Islet of Langerhans (tissue), 1 donor: ENCODE measurements at regions not wholly inside any gene's neighbourhood (a gene's known extent, or its start where the extent isn't known, plus 50 kb on each side); places are given as distances from the start of the nearest gene placed in this dataset.
"Not testable (repeated sequence)": the region's sequence is repeated elsewhere in the genome, so short reads cannot be mapped to it uniquely, and the experiment has no call there.

Experiments used
- FAIRE-seq: peaks from one replicate; lab custom pipeline; 2011; peaks lifted over from hg19 to GRCh38; lab: Jason Lieb, UNC

DNA sequence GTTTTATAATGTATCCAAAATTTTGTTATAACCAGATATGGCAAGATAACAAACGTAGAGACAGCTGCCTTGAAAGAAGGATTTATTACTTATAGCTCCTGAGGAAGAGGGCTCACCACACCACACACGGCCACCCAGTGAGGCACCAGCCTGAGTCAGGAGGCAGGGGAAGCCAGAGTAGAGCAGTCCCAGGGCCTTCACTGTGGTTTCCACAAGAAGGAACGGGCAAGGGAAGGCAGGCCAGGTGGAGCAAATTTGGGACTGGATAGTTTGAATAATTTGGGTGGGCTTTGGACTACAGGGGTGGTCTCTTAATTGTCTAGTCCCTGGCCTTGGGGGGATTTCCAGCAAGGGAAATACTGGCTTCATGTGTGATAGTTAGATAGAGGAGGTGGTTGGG, 72.5 kb downstream of the RRAGC start:
- no peak for FAIRE-seq

DNA sequence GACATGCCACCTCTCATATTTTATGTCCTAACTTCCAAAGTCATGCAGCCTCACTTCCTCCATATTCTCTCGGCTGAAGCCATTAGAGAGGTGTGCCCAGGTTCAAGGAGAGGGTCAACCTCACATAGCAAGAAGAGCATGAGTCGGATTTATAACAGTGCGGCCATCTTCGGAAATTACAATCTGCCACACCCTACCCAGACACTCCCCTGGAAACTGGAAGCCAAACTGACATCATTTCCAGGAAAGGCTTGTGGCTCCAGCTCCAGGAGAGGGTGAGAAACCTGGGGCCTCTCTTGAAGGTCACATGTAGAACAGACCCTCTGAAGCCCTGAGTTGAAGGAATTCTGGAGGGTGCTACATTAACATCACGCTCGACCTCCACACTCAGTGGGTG, 73.5 kb downstream of the RRAGC start:
- FAIRE-seq = no peak

DNA sequence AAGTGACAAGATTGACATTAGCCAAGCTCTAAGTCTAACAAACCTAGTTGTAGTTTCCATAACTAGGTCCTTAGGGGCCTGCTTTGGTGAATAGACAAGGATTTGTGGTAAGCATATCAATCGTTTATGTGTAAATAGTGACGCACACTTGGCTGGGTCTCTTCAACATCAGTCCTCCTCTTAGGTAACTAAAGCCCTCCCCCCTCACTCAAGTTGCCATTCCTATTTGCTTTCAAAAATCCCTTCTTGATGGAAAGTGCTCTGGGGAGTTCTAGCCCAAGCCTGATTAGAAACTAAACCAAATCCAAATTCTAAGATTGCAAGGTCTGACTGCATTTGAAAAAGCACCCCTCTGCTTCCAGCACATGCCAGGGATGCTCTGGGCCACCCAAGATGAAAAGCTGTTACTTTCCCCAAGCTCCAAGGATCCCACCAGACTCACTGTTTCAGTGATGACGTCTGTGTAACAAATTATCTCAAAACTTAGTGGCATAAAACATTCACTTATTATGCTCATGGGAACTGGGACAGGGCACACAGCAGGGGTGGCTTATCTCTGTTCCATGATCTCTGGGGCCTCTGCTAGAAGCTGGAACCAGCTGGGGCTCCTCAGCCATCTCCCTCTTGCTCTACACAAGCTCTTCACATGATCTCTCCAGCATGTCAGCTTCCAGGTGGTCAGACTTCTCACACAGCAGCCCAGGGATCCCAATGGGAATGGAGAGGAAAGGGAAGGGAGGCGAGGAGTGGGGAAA, 74.1 kb downstream of the RRAGC start:
- FAIRE-seq = no peak

DNA sequence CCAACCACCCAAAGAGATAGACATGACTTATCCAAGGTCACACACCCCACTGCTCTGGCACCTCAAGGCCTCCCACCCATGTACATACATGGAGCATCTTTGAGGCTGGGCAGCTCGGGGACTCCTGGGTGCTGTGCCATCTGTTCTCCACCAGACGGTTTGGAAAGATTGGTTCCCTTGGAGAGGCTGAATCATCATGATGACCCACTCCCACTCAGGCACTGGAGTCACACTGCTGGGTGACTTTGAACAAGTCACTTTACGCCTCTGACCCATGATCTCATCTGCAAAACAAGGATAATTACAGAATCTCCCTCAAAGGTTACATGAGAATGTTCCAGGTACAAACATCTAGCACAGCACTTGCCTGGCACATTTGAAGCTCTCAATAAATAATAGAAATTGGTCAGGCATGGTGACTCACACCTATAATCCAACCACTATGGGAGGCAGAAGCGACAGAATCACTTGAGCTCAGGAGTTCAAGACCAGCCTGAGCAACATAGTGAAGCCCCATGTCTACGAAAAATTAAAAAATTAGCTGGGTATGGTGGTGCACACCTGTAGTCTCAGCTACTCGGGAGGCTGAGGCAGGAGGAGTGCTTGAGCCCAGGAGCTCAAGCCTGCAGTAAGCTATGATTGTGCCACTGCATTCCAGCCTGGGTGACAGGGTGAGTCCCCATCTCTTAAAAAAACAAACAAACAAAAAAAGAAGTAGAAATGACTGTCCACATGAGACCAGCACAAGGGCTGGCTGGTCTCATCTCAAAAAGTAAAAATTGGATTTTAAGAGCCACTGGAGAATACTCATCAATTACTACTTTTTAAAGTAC, 74.9 kb downstream of the RRAGC start:
- FAIRE-seq = no peak

DNA sequence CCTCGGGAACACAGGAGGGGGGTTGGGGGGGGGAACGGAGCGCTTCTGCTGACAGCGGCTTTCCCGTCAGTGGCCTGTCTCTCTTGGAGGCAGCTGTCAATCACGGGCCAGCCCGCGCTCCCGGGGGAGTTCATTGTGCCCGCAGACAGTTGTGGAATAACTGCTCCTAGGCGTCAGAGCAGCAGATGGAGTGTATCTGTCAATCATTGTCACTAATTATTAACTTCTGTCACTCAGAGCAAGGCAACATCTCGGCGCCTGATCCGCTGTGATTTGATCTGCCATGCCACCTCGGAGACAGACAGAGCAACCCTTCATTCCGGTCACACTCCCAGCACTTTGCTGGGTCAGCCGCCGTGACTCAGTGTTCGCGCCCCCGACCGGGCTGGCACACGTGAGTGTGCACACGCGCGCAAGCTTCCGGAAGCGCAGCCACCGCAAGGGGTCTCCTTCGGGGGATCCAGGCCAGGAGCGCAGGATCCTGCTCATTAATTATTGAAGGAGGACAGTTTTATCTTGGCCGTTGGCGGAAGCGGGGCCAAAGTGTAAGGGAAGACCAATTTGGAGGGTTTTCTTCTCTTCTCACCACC, 75.8 kb downstream of the RRAGC start:
- no peak for FAIRE-seq

DNA sequence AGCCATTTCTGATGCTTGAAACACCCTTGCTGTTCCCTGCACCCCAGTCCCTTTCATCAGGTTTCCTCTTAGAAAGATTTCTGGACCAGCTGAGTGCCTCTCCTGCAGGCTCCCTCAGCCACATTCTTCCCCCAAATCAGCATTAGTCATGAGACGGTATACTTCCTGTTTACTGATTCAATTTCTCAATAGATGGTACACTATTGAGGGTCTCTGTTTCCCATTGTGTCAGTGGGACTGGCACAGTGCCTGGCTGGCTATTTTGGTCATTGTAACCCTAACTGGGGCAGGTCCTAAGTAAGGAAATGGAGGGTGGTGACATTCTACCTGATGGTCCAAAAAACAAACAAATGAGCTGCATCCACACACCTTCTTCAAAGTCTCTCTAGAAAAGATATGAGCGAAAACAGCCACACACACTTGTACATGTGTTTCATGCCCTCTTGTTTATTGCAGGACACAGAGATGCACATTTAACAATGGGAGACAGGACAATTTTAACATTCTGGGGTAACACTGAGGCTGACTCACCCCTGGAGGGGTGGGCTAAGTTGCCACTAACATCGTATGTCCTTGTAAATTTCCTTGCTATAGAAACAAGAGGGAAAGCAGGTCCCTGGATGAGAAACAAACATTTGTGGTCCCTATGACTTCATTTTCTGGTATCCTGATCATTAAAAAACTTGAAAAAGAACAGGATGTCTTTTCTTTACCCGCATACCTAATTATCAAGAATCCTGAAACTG, 77.5 kb downstream of the RRAGC start:
- no peak for FAIRE-seq

DNA sequence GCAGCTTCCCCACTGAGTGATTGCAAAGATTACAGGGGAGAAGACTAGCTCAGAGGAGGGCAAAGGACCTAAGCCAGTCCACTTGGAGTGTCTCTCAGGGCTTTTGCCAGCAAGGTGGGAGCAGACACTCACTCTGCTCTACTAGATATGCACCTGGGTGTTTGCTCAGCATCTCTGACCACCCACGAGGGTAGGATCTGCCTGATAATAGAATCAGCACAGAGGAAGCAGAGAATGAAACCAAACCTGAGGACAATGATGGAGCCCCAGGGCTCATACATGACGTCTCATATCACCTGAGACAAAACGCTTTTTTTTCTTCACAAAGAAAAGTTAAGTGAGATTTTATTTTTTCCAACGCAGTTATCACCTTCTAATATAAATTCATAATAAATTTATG, 79.4 kb downstream of the RRAGC start:
- FAIRE-seq = no peak

DNA sequence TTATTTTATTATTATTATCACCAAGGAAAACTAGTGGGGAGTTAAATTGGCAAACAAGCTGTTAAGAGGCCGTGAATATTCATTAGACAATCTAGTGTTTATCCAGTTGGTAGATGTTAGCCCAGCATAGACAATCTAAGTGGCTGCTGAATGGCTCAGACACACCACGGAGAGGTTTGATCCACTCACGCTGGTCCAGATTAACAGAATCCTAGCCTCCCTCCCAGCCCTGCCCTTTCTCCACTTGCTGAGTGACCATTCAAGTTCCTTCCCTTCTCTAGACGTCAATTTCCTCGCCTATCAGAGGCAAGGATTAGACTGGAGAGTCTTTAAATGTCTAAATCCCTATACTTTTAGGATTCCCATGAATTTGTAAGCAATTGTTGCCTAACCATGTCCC, 80.1 kb downstream of the RRAGC start:
- no peak for FAIRE-seq

DNA sequence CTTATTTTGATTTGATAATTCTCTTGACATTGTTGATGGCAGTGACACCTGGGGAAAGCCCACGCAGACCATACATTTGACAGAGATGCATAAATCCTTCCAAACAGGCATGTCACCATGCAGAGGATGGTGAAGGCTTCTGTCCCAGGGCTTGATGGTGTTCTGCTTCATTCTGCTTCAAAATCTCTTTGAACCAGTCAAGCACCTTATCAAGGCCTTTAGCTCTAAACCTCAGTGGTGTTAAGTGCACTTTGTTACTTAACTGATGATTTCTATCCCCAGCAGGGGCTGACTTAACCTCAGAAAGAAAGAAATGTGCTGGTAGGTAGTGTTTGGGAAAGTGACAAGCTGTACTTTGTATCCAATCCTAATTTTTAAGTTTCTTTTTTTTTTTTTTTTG, 81.1 kb downstream of the RRAGC start:
- FAIRE-seq = no peak

DNA sequence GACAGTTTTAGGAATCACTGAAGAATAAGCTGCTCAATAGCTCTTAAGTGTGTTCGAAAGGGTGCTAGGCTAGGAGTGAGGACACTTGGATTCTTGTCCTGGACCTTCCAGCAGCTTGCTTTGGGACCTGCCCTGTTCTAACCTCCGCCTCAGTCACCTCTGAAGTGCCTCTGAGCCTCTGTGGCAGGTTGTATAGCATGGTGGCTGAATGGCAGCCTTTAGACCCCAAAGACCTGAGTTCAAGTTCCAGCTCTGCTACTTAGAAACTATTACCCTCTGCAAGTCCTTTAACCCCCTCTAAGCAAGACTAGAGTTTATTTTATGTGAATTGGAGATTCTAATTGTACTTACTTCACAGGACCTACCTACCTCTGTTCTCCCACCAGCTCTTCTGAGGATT, 81.5 kb downstream of the RRAGC start:
- no peak for FAIRE-seq

DNA sequence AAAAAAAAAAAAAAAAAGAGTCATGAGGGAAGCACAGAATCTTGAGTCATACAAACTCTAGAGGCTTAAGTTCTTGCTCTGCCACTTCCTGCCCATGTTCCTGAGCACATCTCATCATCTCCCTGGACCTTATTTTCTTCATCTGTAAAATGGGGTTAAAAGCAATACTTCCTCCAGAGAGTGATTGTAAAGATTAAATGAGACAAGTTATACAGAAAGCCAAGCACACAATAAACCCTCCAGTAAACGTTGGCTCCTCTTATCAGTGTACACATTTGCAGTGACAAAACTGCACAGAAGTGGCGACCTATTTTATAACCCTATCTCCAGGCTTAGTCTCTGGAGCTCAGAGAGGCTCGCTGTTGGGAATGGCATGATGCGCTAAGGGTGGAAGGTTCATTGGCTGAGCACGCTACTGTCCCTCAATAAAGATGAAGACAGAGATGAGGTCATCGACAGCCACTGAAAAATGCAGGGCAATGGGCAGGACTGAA, 82.1 kb downstream of the RRAGC start:
- no peak for FAIRE-seq

DNA sequence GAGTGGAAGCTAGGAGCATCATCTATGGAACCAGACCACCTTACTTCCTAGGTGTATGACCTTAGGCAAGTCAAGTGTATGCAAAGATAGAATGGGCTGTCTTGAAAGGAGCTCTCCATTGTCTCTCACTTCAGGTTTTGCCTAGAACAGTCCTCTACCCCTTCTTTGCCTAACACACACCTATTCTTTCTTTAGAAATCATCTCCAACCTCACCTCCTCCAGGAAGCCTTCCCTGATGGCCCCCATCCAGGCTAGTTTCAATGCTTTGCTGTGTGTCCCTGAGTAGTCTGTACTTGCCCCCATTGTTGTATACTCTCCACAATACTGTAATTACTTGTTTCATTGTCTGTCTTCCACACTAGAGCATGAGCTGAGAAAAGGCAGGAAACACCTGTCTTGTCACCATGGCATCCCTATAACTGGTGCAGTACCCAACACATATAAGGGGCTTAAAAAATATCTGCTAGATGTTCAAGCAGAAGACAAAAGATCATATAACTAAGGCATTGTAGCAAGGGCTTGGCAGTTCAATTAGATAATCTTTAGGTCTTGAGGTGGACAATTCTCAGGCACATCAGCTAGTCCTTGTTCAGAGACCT, 83.0 kb downstream of the RRAGC start:
- no peak for FAIRE-seq

DNA sequence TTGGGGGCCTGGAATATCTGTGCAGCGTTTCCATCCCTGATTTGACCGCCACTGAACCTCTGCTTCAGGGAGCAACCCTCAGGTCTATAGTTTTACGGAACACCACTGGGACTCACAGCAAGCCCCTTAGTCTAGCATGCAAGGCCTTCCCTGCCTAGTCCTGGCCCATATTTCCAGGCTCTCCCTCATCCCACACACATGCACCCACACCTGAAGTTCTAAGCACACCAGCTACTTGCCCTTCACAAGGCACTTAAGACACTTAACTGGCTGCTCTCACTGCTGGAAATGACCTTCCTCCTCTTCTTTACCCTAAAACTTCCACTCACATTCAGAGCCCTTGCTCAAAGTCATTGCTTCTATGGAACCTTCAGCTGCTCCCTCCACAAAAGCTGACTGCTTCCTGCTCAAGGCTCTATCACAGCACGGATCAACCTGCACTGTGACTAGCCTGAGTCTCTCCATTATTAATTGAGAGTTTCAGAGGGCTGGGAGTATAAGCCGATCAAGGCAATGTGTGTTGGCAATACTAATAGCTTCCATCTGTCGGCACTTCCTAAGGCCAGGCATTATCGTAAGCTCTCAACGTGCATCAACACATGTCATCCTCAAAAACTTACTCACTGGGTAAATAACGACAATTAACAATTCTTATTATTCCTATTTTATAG, 84.3 kb downstream of the RRAGC start:
- no peak for FAIRE-seq

DNA sequence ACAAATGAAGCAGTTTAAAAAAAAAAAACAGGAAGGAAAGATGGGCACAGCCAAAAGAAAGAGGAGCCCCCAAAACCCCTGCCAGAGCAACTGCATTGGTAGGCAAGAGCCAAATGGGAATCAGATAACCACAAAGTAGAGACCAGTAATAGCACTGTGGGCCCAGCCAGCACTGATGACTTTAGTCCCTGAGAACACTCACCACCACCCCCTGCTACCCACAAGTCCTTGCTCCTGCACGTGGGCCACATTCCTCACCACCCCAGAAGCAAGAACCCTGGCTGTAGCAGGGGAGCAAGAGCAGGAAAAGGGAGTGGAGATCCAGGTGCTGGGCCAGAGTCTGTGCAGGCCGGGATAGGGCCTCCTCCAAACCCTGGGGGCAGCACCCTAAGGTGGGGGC, 86.1 kb downstream of the RRAGC start:
- FAIRE-seq = no peak

DNA sequence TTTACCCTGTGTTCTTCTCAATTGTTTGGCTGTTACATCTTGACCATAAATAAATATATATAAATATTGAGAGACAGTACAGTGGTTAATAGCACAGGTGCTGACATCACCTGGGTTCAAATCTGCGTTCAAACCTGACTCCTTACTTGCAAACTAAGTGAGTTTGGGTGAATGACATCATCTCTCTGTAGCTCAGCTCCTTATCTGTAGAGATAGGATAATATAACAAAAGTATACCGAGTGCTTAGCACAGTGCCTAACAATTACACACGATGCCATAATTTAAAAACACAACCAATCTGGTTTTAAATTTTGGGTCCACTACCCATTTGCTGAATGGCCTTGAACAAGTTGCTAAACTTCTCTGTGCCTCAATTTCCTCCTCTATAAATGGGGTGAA, 86.6 kb downstream of the RRAGC start:
- no peak for FAIRE-seq

DNA sequence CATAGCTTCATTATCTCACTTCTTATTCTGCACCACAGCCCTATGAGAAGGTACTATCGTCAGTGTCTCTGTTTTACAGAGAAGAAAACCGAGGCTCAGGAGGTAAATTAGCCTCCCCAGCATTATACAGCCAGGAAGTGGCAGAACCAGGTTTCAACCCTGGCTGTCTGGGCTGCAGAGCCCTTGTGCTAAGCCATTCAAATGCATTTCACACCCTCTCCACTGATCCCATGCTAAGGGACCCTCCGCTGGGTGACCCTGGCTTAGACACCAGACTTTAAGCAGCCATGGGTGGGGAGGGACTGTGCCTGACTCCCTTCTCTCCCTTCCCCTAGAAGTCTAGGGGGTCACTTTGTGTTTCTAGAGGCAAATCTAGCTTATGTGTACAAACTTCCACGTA, 87.5 kb downstream of the RRAGC start:
- no peak for FAIRE-seq

DNA sequence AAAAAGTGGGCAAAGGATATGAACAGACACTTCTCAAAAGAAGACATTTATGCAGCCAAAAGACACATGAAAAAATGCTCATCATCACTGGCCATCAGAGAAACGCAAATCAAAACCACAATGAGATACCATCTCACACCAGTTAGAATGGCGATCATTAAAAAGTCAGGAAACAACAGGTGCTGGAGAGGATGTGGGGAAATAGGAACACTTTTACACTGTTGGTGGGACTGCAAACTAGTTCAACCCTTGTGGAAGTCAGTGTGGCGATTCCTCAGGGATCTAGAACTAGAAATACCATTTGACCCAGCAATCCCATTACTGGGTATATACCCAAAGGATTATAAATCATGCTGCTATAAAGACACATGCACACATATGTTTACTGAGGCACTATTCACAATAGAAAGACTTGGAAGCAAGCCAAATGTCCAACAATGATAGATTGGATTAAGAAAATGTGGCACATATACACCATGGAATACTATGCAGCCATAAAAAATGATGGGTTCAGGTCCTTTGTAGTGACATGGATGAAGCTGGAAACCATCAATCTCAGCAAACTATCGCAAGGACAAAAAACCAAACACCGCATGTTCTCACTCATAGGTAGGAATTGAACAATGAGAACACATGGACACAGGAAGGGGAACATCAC, 88.9 kb downstream of the RRAGC start:
- FAIRE-seq = not testable (repeated sequence)

DNA sequence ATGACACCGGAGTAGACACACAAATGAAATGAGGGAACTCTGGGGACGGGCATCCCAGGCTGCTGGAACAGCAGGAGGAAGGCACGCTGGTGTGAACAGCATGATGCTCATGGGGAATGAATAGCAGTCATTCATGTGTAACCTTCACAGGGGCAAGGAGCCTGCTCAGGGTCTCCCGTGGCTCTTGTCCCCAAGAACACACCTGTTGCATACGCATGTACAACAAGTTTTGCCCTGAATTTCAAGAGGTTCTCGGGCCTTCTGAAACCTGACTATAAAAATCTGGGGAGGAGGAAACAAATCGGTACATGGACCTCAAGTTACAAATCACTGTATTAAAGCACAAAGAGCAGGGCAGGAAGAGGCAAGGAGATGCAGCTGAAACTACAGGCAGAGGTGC, 93.4 kb downstream of the RRAGC start:
- no peak for FAIRE-seq

DNA sequence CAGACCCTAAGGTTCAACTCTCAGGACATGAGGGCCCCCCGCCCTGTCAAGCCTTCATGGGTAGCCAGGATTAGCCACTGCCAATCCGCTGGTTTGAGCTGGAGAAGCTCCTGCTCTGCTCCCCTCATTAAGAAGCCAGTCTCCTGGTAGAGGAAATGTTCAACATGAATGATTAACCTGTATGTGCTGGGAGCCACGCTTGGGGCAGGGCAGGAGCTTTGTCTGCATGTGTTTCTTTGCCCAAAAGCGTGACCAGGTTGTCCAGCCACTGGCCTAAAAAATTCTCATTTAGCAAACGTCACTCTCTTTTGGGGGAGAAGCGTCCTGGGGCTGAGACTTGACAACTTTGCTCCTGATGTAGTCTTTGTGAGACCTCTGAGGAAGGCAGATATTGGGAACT, 96.5 kb downstream of the RRAGC start:
- FAIRE-seq = no peak

DNA sequence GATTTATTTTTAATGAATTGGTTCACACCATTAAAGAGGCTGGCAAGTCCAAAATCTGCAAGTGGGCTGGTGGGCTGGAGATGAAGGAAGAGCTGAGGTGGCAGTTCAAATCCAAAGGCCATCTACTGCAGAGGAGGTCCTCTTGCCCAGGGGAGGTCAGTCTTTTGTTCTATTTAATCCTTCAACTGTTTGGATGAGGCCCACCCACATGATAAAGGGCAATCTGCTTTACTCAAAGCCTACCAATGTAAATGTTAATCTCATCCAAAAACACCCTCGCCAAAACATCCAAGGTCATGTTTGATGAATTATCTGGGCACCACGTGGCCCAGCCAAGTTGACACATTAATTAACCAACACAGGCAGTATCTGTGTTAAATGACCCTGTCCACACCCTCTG, 99.0 kb downstream of the RRAGC start:
- no peak for FAIRE-seq

DNA sequence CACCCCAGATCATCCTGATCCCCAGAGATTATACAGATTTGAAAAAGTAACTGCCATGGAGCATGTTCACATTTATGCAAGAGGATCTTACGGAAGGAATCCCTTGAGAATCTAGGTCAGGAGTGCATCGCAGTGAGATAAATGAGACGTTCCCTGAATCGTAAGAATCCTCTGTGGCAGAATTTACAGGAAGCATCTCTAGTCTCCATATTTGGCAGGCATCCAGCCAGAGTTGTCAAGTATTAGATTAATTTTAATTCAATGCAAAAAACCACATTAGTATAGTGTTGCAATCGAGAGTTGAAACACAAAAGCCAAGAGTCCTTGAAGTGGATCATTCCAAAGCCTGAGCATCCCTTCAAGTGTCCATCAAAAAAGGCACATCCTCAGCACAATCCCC, 100.8 kb downstream of the RRAGC start:
- no peak for FAIRE-seq
